H1 (cell line): ENCODE measurements at regions not wholly inside any gene's neighbourhood (a gene's known extent, or its start where the extent isn't known, plus 50 kb on each side); places are given as distances from the start of the nearest gene placed in this dataset.
A peak's percentile ranks its signal among the peaks of the same experiment; 100 is the strongest.

Source experiments
- CTCF ChIA-PET: fragments of 300-600 bp; sonication (Branson Sonifier 250); formaldehyde crosslinking; loops from one replicate; lab custom pipeline; 2021; ENCODE audit not compliant: partially characterized antibody; lab: Charles Lee
- POLR2A ChIA-PET: fragments of 300-600 bp; sonication (Branson Sonifier 250); formaldehyde crosslinking; loops from one replicate; lab custom pipeline; 2021; ENCODE audit warnings: inconsistent platforms; ENCODE audit not compliant: partially characterized antibody; lab: Charles Lee
- DNase-seq, 2 experiments: peaks; one replicate each; pipeline versions ENCODE4 v3.0.0 to v3.0.0-alpha.2; 2010 to 2022; ENCODE audit warnings: low spot score in 2 of 2, low read depth in 1 of 2, mixed read lengths in 1 of 2
- FAIRE-seq: peaks from 2 replicates; lab custom pipeline; 2011; peaks lifted over from hg19 to GRCh38; lab: Jason Lieb, UNC
- H2AFZ ChIP-seq: 2 replicates; pipeline ENCODE4 v1.8.1; 2012; ENCODE audit warnings: low read length, inconsistent platforms
- H2AK5ac ChIP-seq: 2 replicates; pipeline ENCODE4 v1.6.1; 2013; ENCODE audit warnings: low read depth, low read length
- H2BK120ac ChIP-seq: replicated peaks from 2 replicates; pipeline ENCODE3; 2013; ENCODE audit warnings: low read depth, low read length, inconsistent platforms
- H2BK12ac ChIP-seq: 2 replicates; pipeline ENCODE4 v1.6.1; 2013; ENCODE audit warnings: low read depth, low read length
- H2BK15ac ChIP-seq: 2 replicates; pipeline ENCODE4 v1.6.1; 2013; ENCODE audit warnings: low read length
- H2BK20ac ChIP-seq: 2 replicates; pipeline ENCODE4 v1.6.1; 2013; ENCODE audit warnings: low read length
- H2BK5ac ChIP-seq: 2 replicates; pipeline ENCODE4 v1.6.1; 2013; ENCODE audit warnings: low read depth, low read length
- H3K14ac ChIP-seq: 2 replicates; pipeline ENCODE4 v1.6.1; 2013; ENCODE audit warnings: inconsistent platforms; ENCODE audit not compliant: insufficient read length
- H3K18ac ChIP-seq: 2 replicates; pipeline ENCODE4 v1.6.1; 2013; ENCODE audit warnings: low read length; ENCODE audit errors: extremely low read depth
- H3K23ac ChIP-seq: 2 replicates; pipeline ENCODE4 v1.6.1; 2013; ENCODE audit warnings: inconsistent platforms; ENCODE audit not compliant: insufficient read length
- H3K23me2 ChIP-seq: 2 replicates; pipeline ENCODE4 v1.6.1; 2013; ENCODE audit warnings: low read depth, low read length
- H3K27ac ChIP-seq: 2 replicates; pipeline ENCODE4 v1.6.1; 2011; ENCODE audit warnings: low read depth, low read length, inconsistent platforms
- H3K27me3 ChIP-seq, 4 experiments: replicated peaks in 1 of 4; 1 replicate in 1 of 4; 2 replicates in 3 of 4; pipeline versions ENCODE4 v1.6.1 to v1.8.1; 2011 to 2013; ENCODE audit warnings: low read length in 3 of 4, mild to moderate bottlenecking in 3 of 4, inconsistent platforms in 2 of 4, mixed read lengths in 2 of 4, moderate library complexity in 1 of 4; ENCODE audit not compliant: control insufficient read depth in 3 of 4, insufficient read depth in 3 of 4; ENCODE audit errors: extremely low read depth in 1 of 4
- H3K36me3 ChIP-seq, 4 experiments: 2 replicates each; pipeline versions ENCODE4 v1.6.1 to v1.8.1; 2011 to 2013; ENCODE audit warnings: mild to moderate bottlenecking in 4 of 4, low read length in 3 of 4, moderate library complexity in 2 of 4, control low read depth in 1 of 4, inconsistent platforms in 1 of 4; ENCODE audit not compliant: insufficient read depth in 4 of 4, control insufficient read depth in 2 of 4
- H3K4ac ChIP-seq: replicated peaks from 2 replicates; pipeline ENCODE3; 2013; ENCODE audit warnings: low read length, low read depth, mixed read lengths, inconsistent platforms; ENCODE audit not compliant: insufficient read length
- H3K4me1 ChIP-seq, 4 experiments: replicated peaks in 1 of 4; 1 replicate in 1 of 4; 2 replicates in 3 of 4; pipeline versions ENCODE4 v1.6.1 to v1.8.1; 2011 to 2013; ENCODE audit warnings: low read length in 3 of 4, inconsistent platforms in 2 of 4, mixed read lengths in 1 of 4; ENCODE audit not compliant: insufficient read depth in 4 of 4, control insufficient read depth in 3 of 4
- H3K4me2 ChIP-seq, 2 experiments: 2 replicates each; pipeline versions ENCODE4 v1.6.1 to v1.8.1; 2011 to 2013; ENCODE audit warnings: low read depth in 2 of 2, low read length in 2 of 2, control low read depth in 1 of 2, inconsistent platforms in 1 of 2, mild to moderate bottlenecking in 1 of 2; ENCODE audit not compliant: insufficient read depth in 1 of 2
- H3K4me3 ChIP-seq, 4 experiments: fragments of 200-600, 300-600 bp in 1 of 4; sonication (generic), shearing (Covaris generic), sonication (Bioruptor Twin) in 1 of 4; 2 replicates each; pipeline versions ENCODE4 v1.5.1 to v1.8.1; 2011 to 2016; ENCODE audit warnings: low read length in 4 of 4, low read depth in 3 of 4, control low read depth in 2 of 4, inconsistent platforms in 2 of 4, mild to moderate bottlenecking in 2 of 4, mixed read lengths in 1 of 4, moderate library complexity in 1 of 4; ENCODE audit not compliant: insufficient read depth in 2 of 4; ENCODE audit errors: extremely low read depth in 1 of 4
- H3K56ac ChIP-seq: replicated peaks from 2 replicates; pipeline ENCODE3; 2013; ENCODE audit warnings: low read depth, mild to moderate bottlenecking, mixed read lengths, low read length, inconsistent platforms; ENCODE audit not compliant: insufficient read length
- H3K79me1 ChIP-seq: 2 replicates; pipeline ENCODE4 v1.6.1; 2013; ENCODE audit warnings: low read depth, low read length, control low read depth
- H3K79me2 ChIP-seq, 2 experiments: 2 replicates each; pipeline versions ENCODE4 v1.6.1 to v1.8.1; 2012 to 2013; ENCODE audit warnings: low read length in 2 of 2, mild to moderate bottlenecking in 2 of 2, inconsistent platforms in 1 of 2; ENCODE audit not compliant: insufficient read depth in 2 of 2, control insufficient read depth in 1 of 2
- H3K9ac ChIP-seq, 4 experiments: replicated peaks in 1 of 4; 1 replicate in 1 of 4; 2 replicates in 3 of 4; pipeline versions ENCODE4 v1.6.1 to v1.8.1; 2011 to 2013; ENCODE audit warnings: low read depth in 3 of 4, low read length in 3 of 4, control low read depth in 2 of 4, mild to moderate bottlenecking in 2 of 4, moderate library complexity in 2 of 4, inconsistent platforms in 1 of 4; ENCODE audit errors: extremely low read depth in 1 of 4
- H3K9me3 ChIP-seq, 2 experiments: 2 replicates each; pipeline versions ENCODE4 v1.6.1 to v1.8.1; 2012 to 2013; ENCODE audit warnings: mild to moderate bottlenecking in 2 of 2, moderate library complexity in 2 of 2, control low read depth in 1 of 2, inconsistent platforms in 1 of 2, low read depth in 1 of 2, low read length in 1 of 2, mixed read lengths in 1 of 2; ENCODE audit not compliant: insufficient read depth in 2 of 2
- H4K20me1 ChIP-seq, 2 experiments: replicated peaks in 1 of 2; 2 replicates each; pipeline versions ENCODE3 to v1.8.1; 2011 to 2013; ENCODE audit warnings: inconsistent platforms in 2 of 2, low read length in 2 of 2, mild to moderate bottlenecking in 1 of 2; ENCODE audit not compliant: insufficient read depth in 2 of 2, control insufficient read depth in 1 of 2
- H4K5ac ChIP-seq: 2 replicates; pipeline ENCODE4 v1.6.1; 2013; ENCODE audit warnings: low read length, low read depth, mixed read lengths, inconsistent platforms; ENCODE audit not compliant: insufficient read length
- H4K8ac ChIP-seq: 2 replicates; pipeline ENCODE4 v1.8.0; 2013; ENCODE audit warnings: mild to moderate bottlenecking, moderate library complexity, low read length, inconsistent platforms; ENCODE audit not compliant: insufficient read depth; ENCODE audit errors: extremely low read depth
- H4K91ac ChIP-seq: replicated peaks from 2 replicates; pipeline ENCODE3; 2013; ENCODE audit warnings: low read length, mixed read lengths, inconsistent platforms; ENCODE audit not compliant: insufficient read length
- ATF3 ChIP-seq: IDR thresholded peaks from 2 replicates; pipeline ENCODE4 v1.6.1; 2011; ENCODE audit warnings: low read depth, mild to moderate bottlenecking, low read length; ENCODE audit not compliant: insufficient read depth
- CEBPB ChIP-seq: IDR thresholded peaks from 2 replicates; pipeline ENCODE4 v1.6.1; 2012; ENCODE audit warnings: low read depth, low read length
- CTCF ChIP-seq, 3 experiments: IDR thresholded peaks; 1 replicate in 2 of 3; 2 replicates in 1 of 3; pipeline versions ENCODE4 v1.5.1 to v1.6.1; 2011; ENCODE audit warnings: low read length in 3 of 3, mild to moderate bottlenecking in 3 of 3, inconsistent platforms in 2 of 3, low read depth in 1 of 3, moderate library complexity in 1 of 3; ENCODE audit not compliant: insufficient read depth in 1 of 3; ENCODE audit errors: control extremely low read depth in 1 of 3
- RAD21 ChIP-seq, 2 experiments: IDR thresholded peaks in 1 of 2; conservative IDR thresholded peaks in 1 of 2; 2 replicates each; pipeline ENCODE4 v1.6.1; 2011; ENCODE audit warnings: low read depth in 2 of 2, low read length in 2 of 2, improper control_type of control experiment in 1 of 2, inconsistent platforms in 1 of 2, mild to moderate bottlenecking in 1 of 2, moderate library complexity in 1 of 2
- TEAD4 ChIP-seq: IDR thresholded peaks from 2 replicates; pipeline ENCODE4 v1.6.1; 2012; ENCODE audit warnings: low read depth, low read length, inconsistent platforms, mixed read lengths
- YY1 ChIP-seq: IDR thresholded peaks from 2 replicates; pipeline ENCODE4 v1.6.1; 2011; ENCODE audit warnings: low read depth, mild to moderate bottlenecking, low read length
- WGBS, 2 experiments: shearing (Covaris generic) in 1 of 2; methylation state at CpG; one replicate each; pipeline versions ENCODE4 v1.1.6 to v1.1.7; 2013 to 2015; ENCODE audit warnings: low lambda C conversion rate in 2 of 2, mixed read lengths in 2 of 2, inconsistent platforms in 1 of 2, low coverage in 1 of 2, missing lambda C conversion rate in 1 of 2; ENCODE audit not compliant: insufficient replicate concordance in 2 of 2, insufficient coverage in 1 of 2, insufficient read length in 1 of 2; ENCODE audit errors: extremely low coverage in 1 of 2, missing lambda C conversion rate in 1 of 2; 5-methylcytosine and 5-hydroxymethylcytosine counted together

- H3K18ac ChIP-seq, result no peak overlapping the region
- no peak overlapping the region for H2BK5ac ChIP-seq
- no peak overlapping the region for H3K4ac ChIP-seq
- H2BK20ac ChIP-seq, result no peak overlapping the region
- H3K36me3 ChIP-seq, result no peaks in the 10 kb centered on the region
- TF ChIP-seq TEAD4 (peak; percentile 49; the same call in 1 of the 2 replicates), ATF3 (no peak), RAD21 (IDR thresholded peaks at IDR 0.05 in 1 of 2, conservative IDR thresholded peaks at IDR 0.05 in 1 of 2; ENCODE audit: low read depth in 2 of 2, low read length in 2 of 2) (peak; percentile 67 to 75), YY1 (0 out of 2 replicates have a peak, but pooled peaks have one; percentile 33), CTCF (IDR thresholded peaks at IDR 0.05; ENCODE audit: control extremely low read depth in 1 of 3, insufficient read depth in 1 of 3, low read depth in 1 of 3, low read length in 3 of 3) (peak; percentile 64 to 81 (median 73)), CEBPB (no peak)
- TF ChIP-seq, all 59 proteins: peak for 4
- DNase-seq (peak in 1 of 2 experiments; percentile 92), FAIRE-seq (peak; percentile 62)
- ChIA-PET CTCF (interaction anchor here (0.7 to 6.5 kb wide), 38 partner anchors 10 to 1488 kb away, joined by 3 to 145 read pairs (median 4); no protein-coding TSS in a partner anchor), POLR2A (no interaction called here)
- Histone ChIP-seq H3K9me3 (no peaks in the 10 kb centered on the region), H2AK5ac (no peak overlapping the region), H3K23ac (no peak overlapping the region), H2BK120ac (no peak overlapping the region), H2BK15ac (no peak overlapping the region), H3K27ac (no peak overlapping the region), H4K91ac (no peak overlapping the region), H3K9ac (no peak overlapping the region), H3K4me1 (no peaks in the 10 kb centered on the region), H2BK12ac (no peak overlapping the region), H2AFZ (peak overlapping the region; percentile 79), H4K20me1 (no peaks in the 10 kb centered on the region), H3K56ac (no peak overlapping the region), H3K23me2 (no peaks in the 10 kb centered on the region), H4K8ac (no peak overlapping the region), H4K5ac (no peak overlapping the region), H3K27me3 (no peaks in the 10 kb centered on the region), H3K4me2 (no peak overlapping the region), H3K79me1 (no peaks in the 10 kb centered on the region), H3K4me3 (no peak overlapping the region), H3K14ac (no peak overlapping the region), H3K79me2 (no peaks in the 10 kb centered on the region)
- 27% methylated on average over 9 of the region's 9 CpGs; no CpG with 5 or more reads in 1 of the 2 experiments for WGBS, 2 experiments
Observed at GRCh38 chr16:55035029-55035428, 104.4 kb downstream of the IRX5 start.
